H1 (cell line): ENCODE measurements at regions not wholly inside any gene's neighbourhood (a gene's known extent, or its start where the extent isn't known, plus 50 kb on each side); places are given as distances from the start of the nearest gene placed in this dataset.

ENCODE experiments used
- CTCF ChIA-PET: fragments of 300-600 bp; sonication (Branson Sonifier 250); formaldehyde crosslinking; loops from one replicate; lab custom pipeline; 2021; ENCODE audit not compliant: partially characterized antibody; lab: Charles Lee
- POLR2A ChIA-PET: fragments of 300-600 bp; sonication (Branson Sonifier 250); formaldehyde crosslinking; loops from one replicate; lab custom pipeline; 2021; ENCODE audit warnings: inconsistent platforms; ENCODE audit not compliant: partially characterized antibody; lab: Charles Lee
- DNase-seq, 2 experiments: peaks; one replicate each; pipeline versions ENCODE4 v3.0.0 to v3.0.0-alpha.2; 2010 to 2022; ENCODE audit warnings: low spot score in 2 of 2, low read depth in 1 of 2, mixed read lengths in 1 of 2
- FAIRE-seq: peaks from 2 replicates; lab custom pipeline; 2011; peaks lifted over from hg19 to GRCh38; lab: Jason Lieb, UNC
- H2AFZ ChIP-seq: 2 replicates; pipeline ENCODE4 v1.8.1; 2012; ENCODE audit warnings: low read length, inconsistent platforms
- H2AK5ac ChIP-seq: 2 replicates; pipeline ENCODE4 v1.6.1; 2013; ENCODE audit warnings: low read depth, low read length
- H2BK120ac ChIP-seq: replicated peaks from 2 replicates; pipeline ENCODE3; 2013; ENCODE audit warnings: low read depth, low read length, inconsistent platforms
- H2BK12ac ChIP-seq: 2 replicates; pipeline ENCODE4 v1.6.1; 2013; ENCODE audit warnings: low read depth, low read length
- H2BK15ac ChIP-seq: 2 replicates; pipeline ENCODE4 v1.6.1; 2013; ENCODE audit warnings: low read length
- H2BK20ac ChIP-seq: 2 replicates; pipeline ENCODE4 v1.6.1; 2013; ENCODE audit warnings: low read length
- H2BK5ac ChIP-seq: 2 replicates; pipeline ENCODE4 v1.6.1; 2013; ENCODE audit warnings: low read depth, low read length
- H3K14ac ChIP-seq: 2 replicates; pipeline ENCODE4 v1.6.1; 2013; ENCODE audit warnings: inconsistent platforms; ENCODE audit not compliant: insufficient read length
- H3K18ac ChIP-seq: 2 replicates; pipeline ENCODE4 v1.6.1; 2013; ENCODE audit warnings: low read length; ENCODE audit errors: extremely low read depth
- H3K23ac ChIP-seq: 2 replicates; pipeline ENCODE4 v1.6.1; 2013; ENCODE audit warnings: inconsistent platforms; ENCODE audit not compliant: insufficient read length
- H3K23me2 ChIP-seq: 2 replicates; pipeline ENCODE4 v1.6.1; 2013; ENCODE audit warnings: low read depth, low read length
- H3K27ac ChIP-seq: 2 replicates; pipeline ENCODE4 v1.6.1; 2011; ENCODE audit warnings: low read depth, low read length, inconsistent platforms
- H3K27me3 ChIP-seq, 4 experiments: replicated peaks in 1 of 4; 1 replicate in 1 of 4; 2 replicates in 3 of 4; pipeline versions ENCODE4 v1.6.1 to v1.8.1; 2011 to 2013; ENCODE audit warnings: low read length in 3 of 4, mild to moderate bottlenecking in 3 of 4, inconsistent platforms in 2 of 4, mixed read lengths in 2 of 4, moderate library complexity in 1 of 4; ENCODE audit not compliant: control insufficient read depth in 3 of 4, insufficient read depth in 3 of 4; ENCODE audit errors: extremely low read depth in 1 of 4
- H3K36me3 ChIP-seq, 4 experiments: 2 replicates each; pipeline versions ENCODE4 v1.6.1 to v1.8.1; 2011 to 2013; ENCODE audit warnings: mild to moderate bottlenecking in 4 of 4, low read length in 3 of 4, moderate library complexity in 2 of 4, control low read depth in 1 of 4, inconsistent platforms in 1 of 4; ENCODE audit not compliant: insufficient read depth in 4 of 4, control insufficient read depth in 2 of 4
- H3K4ac ChIP-seq: replicated peaks from 2 replicates; pipeline ENCODE3; 2013; ENCODE audit warnings: low read length, low read depth, mixed read lengths, inconsistent platforms; ENCODE audit not compliant: insufficient read length
- H3K4me1 ChIP-seq, 4 experiments: replicated peaks in 1 of 4; 1 replicate in 1 of 4; 2 replicates in 3 of 4; pipeline versions ENCODE4 v1.6.1 to v1.8.1; 2011 to 2013; ENCODE audit warnings: low read length in 3 of 4, inconsistent platforms in 2 of 4, mixed read lengths in 1 of 4; ENCODE audit not compliant: insufficient read depth in 4 of 4, control insufficient read depth in 3 of 4
- H3K4me2 ChIP-seq, 2 experiments: 2 replicates each; pipeline versions ENCODE4 v1.6.1 to v1.8.1; 2011 to 2013; ENCODE audit warnings: low read depth in 2 of 2, low read length in 2 of 2, control low read depth in 1 of 2, inconsistent platforms in 1 of 2, mild to moderate bottlenecking in 1 of 2; ENCODE audit not compliant: insufficient read depth in 1 of 2
- H3K4me3 ChIP-seq, 4 experiments: fragments of 200-600, 300-600 bp in 1 of 4; sonication (generic), shearing (Covaris generic), sonication (Bioruptor Twin) in 1 of 4; 2 replicates each; pipeline versions ENCODE4 v1.5.1 to v1.8.1; 2011 to 2016; ENCODE audit warnings: low read length in 4 of 4, low read depth in 3 of 4, control low read depth in 2 of 4, inconsistent platforms in 2 of 4, mild to moderate bottlenecking in 2 of 4, mixed read lengths in 1 of 4, moderate library complexity in 1 of 4; ENCODE audit not compliant: insufficient read depth in 2 of 4; ENCODE audit errors: extremely low read depth in 1 of 4
- H3K56ac ChIP-seq: replicated peaks from 2 replicates; pipeline ENCODE3; 2013; ENCODE audit warnings: low read depth, mild to moderate bottlenecking, mixed read lengths, low read length, inconsistent platforms; ENCODE audit not compliant: insufficient read length
- H3K79me1 ChIP-seq: 2 replicates; pipeline ENCODE4 v1.6.1; 2013; ENCODE audit warnings: low read depth, low read length, control low read depth
- H3K79me2 ChIP-seq, 2 experiments: 2 replicates each; pipeline versions ENCODE4 v1.6.1 to v1.8.1; 2012 to 2013; ENCODE audit warnings: low read length in 2 of 2, mild to moderate bottlenecking in 2 of 2, inconsistent platforms in 1 of 2; ENCODE audit not compliant: insufficient read depth in 2 of 2, control insufficient read depth in 1 of 2
- H3K9ac ChIP-seq, 4 experiments: replicated peaks in 1 of 4; 1 replicate in 1 of 4; 2 replicates in 3 of 4; pipeline versions ENCODE4 v1.6.1 to v1.8.1; 2011 to 2013; ENCODE audit warnings: low read depth in 3 of 4, low read length in 3 of 4, control low read depth in 2 of 4, mild to moderate bottlenecking in 2 of 4, moderate library complexity in 2 of 4, inconsistent platforms in 1 of 4; ENCODE audit errors: extremely low read depth in 1 of 4
- H3K9me3 ChIP-seq, 2 experiments: 2 replicates each; pipeline versions ENCODE4 v1.6.1 to v1.8.1; 2012 to 2013; ENCODE audit warnings: mild to moderate bottlenecking in 2 of 2, moderate library complexity in 2 of 2, control low read depth in 1 of 2, inconsistent platforms in 1 of 2, low read depth in 1 of 2, low read length in 1 of 2, mixed read lengths in 1 of 2; ENCODE audit not compliant: insufficient read depth in 2 of 2
- H4K20me1 ChIP-seq, 2 experiments: replicated peaks in 1 of 2; 2 replicates each; pipeline versions ENCODE3 to v1.8.1; 2011 to 2013; ENCODE audit warnings: inconsistent platforms in 2 of 2, low read length in 2 of 2, mild to moderate bottlenecking in 1 of 2; ENCODE audit not compliant: insufficient read depth in 2 of 2, control insufficient read depth in 1 of 2
- H4K5ac ChIP-seq: 2 replicates; pipeline ENCODE4 v1.6.1; 2013; ENCODE audit warnings: low read length, low read depth, mixed read lengths, inconsistent platforms; ENCODE audit not compliant: insufficient read length
- H4K8ac ChIP-seq: 2 replicates; pipeline ENCODE4 v1.8.0; 2013; ENCODE audit warnings: mild to moderate bottlenecking, moderate library complexity, low read length, inconsistent platforms; ENCODE audit not compliant: insufficient read depth; ENCODE audit errors: extremely low read depth
- H4K91ac ChIP-seq: replicated peaks from 2 replicates; pipeline ENCODE3; 2013; ENCODE audit warnings: low read length, mixed read lengths, inconsistent platforms; ENCODE audit not compliant: insufficient read length
- CEBPB ChIP-seq: IDR thresholded peaks from 2 replicates; pipeline ENCODE4 v1.6.1; 2012; ENCODE audit warnings: low read depth, low read length
- RFX5 ChIP-seq: IDR thresholded peaks from 2 replicates; pipeline ENCODE4 v1.6.1; 2011; ENCODE audit warnings: low read depth, low read length, improper control_type of control experiment, borderline replicate concordance
- WGBS, 2 experiments: shearing (Covaris generic) in 1 of 2; methylation state at CpG; one replicate each; pipeline versions ENCODE4 v1.1.6 to v1.1.7; 2013 to 2015; ENCODE audit warnings: low lambda C conversion rate in 2 of 2, mixed read lengths in 2 of 2, inconsistent platforms in 1 of 2, low coverage in 1 of 2, missing lambda C conversion rate in 1 of 2; ENCODE audit not compliant: insufficient replicate concordance in 2 of 2, insufficient coverage in 1 of 2, insufficient read length in 1 of 2; ENCODE audit errors: extremely low coverage in 1 of 2, missing lambda C conversion rate in 1 of 2; 5-methylcytosine and 5-hydroxymethylcytosine counted together

- Histone ChIP-seq H3K79me1 (no peaks in the 10 kb centered on the region), H3K18ac (no peak overlapping the region), H4K91ac (no peak overlapping the region), H2AK5ac (no peak overlapping the region), H2BK20ac (no peak overlapping the region), H3K23ac (no peak overlapping the region), H2AFZ (no peak overlapping the region), H3K79me2 (no peaks in the 10 kb centered on the region), H3K4me3 (no peak overlapping the region), H3K56ac (no peak overlapping the region), H4K20me1 (no peaks in the 10 kb centered on the region), H3K27ac (no peak overlapping the region), H3K4me1 (no peaks in the 10 kb centered on the region), H3K14ac (no peak overlapping the region), H3K36me3 (no peaks in the 10 kb centered on the region), H3K27me3 (no peaks in the 10 kb centered on the region), H4K8ac (no peak overlapping the region), H2BK12ac (no peak overlapping the region), H3K4me2 (no peak overlapping the region), H3K9ac (no peak overlapping the region), H2BK15ac (no peak overlapping the region), H3K4ac (no peak overlapping the region), H4K5ac (no peak overlapping the region), H3K9me3 (no peaks in the 10 kb centered on the region), H2BK120ac (no peak overlapping the region), H3K23me2 (no peaks in the 10 kb centered on the region), H2BK5ac (no peak overlapping the region)
- CTCF ChIA-PET, result no interaction called here
- FAIRE-seq (no peak), DNase-seq (no peak)
- TF ChIP-seq CEBPB, result peak; percentile 81; the same call in 1 of the 2 replicates
- TF ChIP-seq RFX5, result no peak
- POLR2A ChIA-PET, result no interaction called here
- 91% methylated on average over 4 of the region's 4 CpGs; no CpG with 5 or more reads in 1 of the 2 experiments for WGBS, 2 experiments
Measured at GRCh38 chr6:95743591-95743990, 166.3 kb downstream of the MANEA start.
